Nephron progenitor cell (in vitro differentiated cells): ENCODE measurements at regions not wholly inside any gene's neighbourhood (a gene's known extent, or its start where the extent isn't known, plus 50 kb on each side); places are given as distances from the start of the nearest gene placed in this dataset.
A peak's percentile ranks its signal among the peaks of the same experiment; 100 is the strongest.

Source experiments
- DNase-seq: peaks from one replicate; pipeline ENCODE4 v3.0.0; 2021
- H3K27ac Mint-ChIP-seq: 2 replicates; pipeline ENCODE4 v1.8.0; 2021; ENCODE audit warnings: mild to moderate bottlenecking, moderate library complexity, mixed read lengths
- H3K27me3 Mint-ChIP-seq: 2 replicates; pipeline ENCODE4 v1.8.0; 2021; ENCODE audit warnings: mild to moderate bottlenecking, low read depth, mixed read lengths; ENCODE audit not compliant: poor library complexity
- H3K36me3 Mint-ChIP-seq: 2 replicates; pipeline ENCODE4 v1.8.0; 2021; ENCODE audit warnings: low read depth, mixed read lengths
- H3K4me1 Mint-ChIP-seq: 2 replicates; pipeline ENCODE4 v1.8.0; 2021; ENCODE audit warnings: mixed read lengths
- H3K4me3 Mint-ChIP-seq: 2 replicates; pipeline ENCODE4 v1.8.0; 2021; ENCODE audit warnings: mild to moderate bottlenecking, moderate library complexity, mixed read lengths
- H3K9me3 Mint-ChIP-seq: 2 replicates; pipeline ENCODE4 v1.8.0; 2021; ENCODE audit warnings: mild to moderate bottlenecking, moderate library complexity, mixed read lengths
- CTCF ChIP-seq: fragments of 200-600 bp; sonication (generic); IDR thresholded peaks from 2 replicates; pipeline ENCODE4 v1.5.0; 2021; ENCODE audit warnings: antibody characterized with exemption

GRCh38 chr2:116953-117352, 70.6 kb upstream of the FAM110C start:
- no peak for DNase-seq
- Mint-ChIP-seq H3K27ac (no peak overlapping the region), H3K4me1 (peaks cover 33% of the 10 kb centered on the region), H3K9me3 (no peaks in the 10 kb centered on the region), H3K4me3 (no peak overlapping the region), H3K36me3 (no peaks in the 10 kb centered on the region), H3K27me3 (peaks cover 7% of the 10 kb centered on the region)
- TF ChIP-seq CTCF = no peak

GRCh38 chr2:115303-115702, 69.0 kb upstream of the FAM110C start:
- Mint-ChIP-seq H3K27me3 (peaks cover 3% of the 10 kb centered on the region), H3K36me3 (no peaks in the 10 kb centered on the region), H3K27ac (peak overlapping the region; percentile 31), H3K4me1 (peaks cover 27% of the 10 kb centered on the region), H3K9me3 (no peaks in the 10 kb centered on the region), H3K4me3 (no peak overlapping the region)
- no peak for DNase-seq
- no peak for TF ChIP-seq CTCF

- H3K4me1 Mint-ChIP-seq = peaks cover 27% of the 10 kb centered on the region
- H3K36me3 Mint-ChIP-seq = no peaks in the 10 kb centered on the region
- peaks cover 3% of the 10 kb centered on the region for H3K27me3 Mint-ChIP-seq
- H3K27ac Mint-ChIP-seq = peak overlapping the region; percentile 78
- no peak for TF ChIP-seq CTCF
- H3K9me3 Mint-ChIP-seq = no peaks in the 10 kb centered on the region
- DNase-seq = no peak
- H3K4me3 Mint-ChIP-seq = no peak overlapping the region
Observed at GRCh38 chr2:114616-115015, 68.3 kb upstream of the FAM110C start.

- peaks cover 11% of the 10 kb centered on the region for H3K27me3 Mint-ChIP-seq
- peaks cover 12% of the 10 kb centered on the region for H3K36me3 Mint-ChIP-seq
- H3K4me3 Mint-ChIP-seq = no peak overlapping the region
- no peak for DNase-seq
- peaks cover 16% of the 10 kb centered on the region for H3K4me1 Mint-ChIP-seq
- H3K27ac Mint-ChIP-seq = no peak overlapping the region
- no peak for TF ChIP-seq CTCF
- H3K9me3 Mint-ChIP-seq = peaks cover 30% of the 10 kb centered on the region
Observed at GRCh38 chr2:109998-110397, 63.7 kb upstream of the FAM110C start.

GRCh38 chr2:108920-109809, 62.9 kb upstream of the FAM110C start:
- no peak overlapping the region for H3K4me3 Mint-ChIP-seq
- peaks cover 11% of the 10 kb centered on the region for H3K27me3 Mint-ChIP-seq
- peaks cover 37% of the 10 kb centered on the region for H3K9me3 Mint-ChIP-seq
- peaks cover 8% of the 10 kb centered on the region for H3K4me1 Mint-ChIP-seq
- no peak for TF ChIP-seq CTCF
- H3K27ac Mint-ChIP-seq = no peak overlapping the region
- H3K36me3 Mint-ChIP-seq = peaks cover 12% of the 10 kb centered on the region
- DNase-seq = no peak

- Mint-ChIP-seq H3K36me3 (no peaks in the 10 kb centered on the region), H3K27ac (no peak overlapping the region), H3K27me3 (no peaks in the 10 kb centered on the region), H3K4me3 (no peak overlapping the region), H3K4me1 (no peaks in the 10 kb centered on the region), H3K9me3 (peaks cover 50% of the 10 kb centered on the region)
- TF ChIP-seq CTCF = no peak
- DNase-seq = no peak
Observed at GRCh38 chr2:101016-101415, 54.7 kb upstream of the FAM110C start.
